B cell (primary cell): ENCODE measurements at regions not wholly inside any gene's neighbourhood (a gene's known extent, or its start where the extent isn't known, plus 50 kb on each side); places are given as distances from the start of the nearest gene placed in this dataset.

ENCODE experiments used
- ATAC-seq: fragments of 200-7000 bp; cut with Tn5 transposase; one replicate; pipeline ENCODE4 v1.10.0; 2021; ENCODE audit warnings: low read depth, mild to moderate bottlenecking, moderate number of reproducible peaks, moderate library complexity
- CTCF ChIA-PET: fragments of 350-600 bp; sonication (Branson Sonifier 250); formaldehyde crosslinking; loops from one replicate; lab custom pipeline; 2021; ENCODE audit warnings: antibody characterized with exemption, inconsistent platforms; lab: Charles Lee
- POLR2A ChIA-PET: fragments of 350-600 bp; sonication (Branson Sonifier 250); formaldehyde crosslinking; loops from one replicate; lab custom pipeline; 2021; ENCODE audit warnings: antibody characterized with exemption; lab: Charles Lee
- DNase-seq: peaks from one replicate; pipeline ENCODE4 v3.0.0; 2013
- H2AFZ ChIP-seq: 2 replicates; pipeline ENCODE4 v1.6.1; 2012; ENCODE audit warnings: mild to moderate bottlenecking, low read depth, low read length; ENCODE audit not compliant: insufficient read depth, poor library complexity, severe bottlenecking
- H3K27ac ChIP-seq, 2 donors: 1 replicate in 1 of 2; 2 replicates in 1 of 2; pipeline ENCODE4 v1.5.1; 2012 to 2013; ENCODE audit warnings: low read length in 2 of 2, mild to moderate bottlenecking in 2 of 2, moderate library complexity in 1 of 2
- H3K27me3 ChIP-seq, 4 experiments: fragments of 200-600 bp in 1 of 4; sonication (generic) in 1 of 4; replicated peaks in 1 of 4; 1 replicate in 2 of 4; 2 replicates in 2 of 4; pipeline versions ENCODE4 v1.6.1 to v1.7.0; 2013 to 2016; ENCODE audit warnings: low read length in 3 of 4, mild to moderate bottlenecking in 2 of 4, mixed read lengths in 1 of 4, moderate library complexity in 1 of 4; ENCODE audit not compliant: insufficient read depth in 4 of 4, control insufficient read depth in 3 of 4; ENCODE audit errors: control extremely low read depth in 1 of 4
- H3K36me3 ChIP-seq, 2 experiments: replicated peaks in 1 of 2; 1 replicate in 1 of 2; 2 replicates in 1 of 2; pipeline versions ENCODE4 v1.6.1 to v1.7.1; 2013; ENCODE audit warnings: low read length in 1 of 2; ENCODE audit not compliant: insufficient read depth in 2 of 2, control insufficient read depth in 1 of 2; ENCODE audit errors: control extremely low read depth in 1 of 2, extremely low read depth in 1 of 2
- H3K4me1 ChIP-seq, 2 donors: fragments of 200-600 bp in 1 of 2; sonication (generic) in 1 of 2; 1 replicate in 1 of 2; 2 replicates in 1 of 2; pipeline versions ENCODE4 v1.5.1 to v1.6.1; 2013 to 2017; ENCODE audit warnings: low read length in 2 of 2; ENCODE audit not compliant: control insufficient read depth in 2 of 2, insufficient read depth in 2 of 2
- H3K4me2 ChIP-seq: replicated peaks from 2 replicates; pipeline ENCODE3; 2012; ENCODE audit warnings: mild to moderate bottlenecking, low read depth, low read length; ENCODE audit not compliant: poor library complexity, severe bottlenecking
- H3K4me3 ChIP-seq, 5 experiments: fragments of 200-600 bp in 1 of 5; sonication (generic) in 1 of 5; 1 replicate in 3 of 5; 2 replicates in 2 of 5; pipeline versions ENCODE4 v1.5.1 to v1.7.0; 2011 to 2016; ENCODE audit warnings: low read length in 4 of 5, mild to moderate bottlenecking in 4 of 5, low read depth in 2 of 5, control low read depth in 1 of 5, moderate library complexity in 1 of 5; ENCODE audit not compliant: insufficient read depth in 1 of 5; ENCODE audit errors: control extremely low read depth in 1 of 5, extremely low read depth in 1 of 5
- H3K79me2 ChIP-seq: fragments of 200-600 bp; sonication (generic); one replicate; pipeline ENCODE4 v1.6.0; 2016; ENCODE audit warnings: low read length; ENCODE audit not compliant: control insufficient read depth, insufficient read depth
- H3K9ac ChIP-seq: fragments of 200-600 bp; sonication (generic); 2 replicates; pipeline ENCODE4 v1.6.1; 2017; ENCODE audit warnings: mild to moderate bottlenecking, low read length, moderate library complexity
- H3K9me3 ChIP-seq, 3 donors: one replicate each; pipeline versions ENCODE4 v1.6.1 to v1.7.1; 2013; ENCODE audit warnings: low read length in 2 of 3; ENCODE audit not compliant: control insufficient read depth in 2 of 3, insufficient read depth in 1 of 3; ENCODE audit errors: control extremely low read depth in 1 of 3
- H4K20me1 ChIP-seq: 2 replicates; pipeline ENCODE4 v1.6.0; 2012; ENCODE audit warnings: mild to moderate bottlenecking, low read length; ENCODE audit not compliant: insufficient read depth, control insufficient read depth, poor library complexity, severe bottlenecking
- H3K27ac Mint-ChIP-seq: one replicate; pipeline ENCODE4 v1.8.0; 2021; ENCODE audit warnings: mixed read lengths
- H3K27me3 Mint-ChIP-seq: one replicate; pipeline ENCODE4 v1.8.0; 2021; ENCODE audit warnings: mixed read lengths
- H3K4me1 Mint-ChIP-seq: one replicate; pipeline ENCODE4 v1.8.0; 2021; ENCODE audit warnings: mixed read lengths
- H3K4me3 Mint-ChIP-seq: one replicate; pipeline ENCODE4 v1.8.0; 2021; ENCODE audit warnings: mixed read lengths
- H3K9me3 Mint-ChIP-seq: one replicate; pipeline ENCODE4 v1.8.0; 2022; ENCODE audit warnings: mixed read lengths; ENCODE audit not compliant: insufficient read depth
- CTCF ChIP-seq: fragments of 200-600 bp; IDR thresholded peaks from one replicate; pipeline ENCODE4 v1.8.0; 2022; ENCODE audit warnings: antibody characterized with exemption, mild to moderate bottlenecking
- EZH2 ChIP-seq: IDR thresholded peaks from 2 replicates; pipeline ENCODE4 v1.6.1; 2012; ENCODE audit warnings: borderline replicate concordance, low read depth, mild to moderate bottlenecking, moderate library complexity, low read length; ENCODE audit not compliant: insufficient read depth, poor library complexity, severe bottlenecking
- WGBS: methylation state at CpG from one replicate; pipeline ENCODE4 v1.1.5; 2013; ENCODE audit warnings: missing lambda C conversion rate; ENCODE audit not compliant: insufficient coverage; 5-methylcytosine and 5-hydroxymethylcytosine counted together
- intact Hi-C: fragments of 100-400 bp; cut with micrococcal nuclease; formaldehyde crosslinking; loops from one replicate; pipeline ENCODE4 v1.10.0; 2022

- intact Hi-C loops, result no loop called here
- Histone ChIP-seq H4K20me1 (no peaks in the 10 kb centered on the region), H3K36me3 (no peaks in the 10 kb centered on the region), H3K9ac (no peak overlapping the region), H3K4me2 (no peak overlapping the region), H3K27ac (no peak overlapping the region), H3K4me1 (no peaks in the 10 kb centered on the region), H3K27me3 (no peaks in the 10 kb centered on the region), H3K79me2 (no peaks in the 10 kb centered on the region), H2AFZ (no peak overlapping the region), H3K4me3 (no peak overlapping the region), H3K9me3 (no peaks in the 10 kb centered on the region)
- no peaks in the 10 kb centered on the region for H3K27me3 Mint-ChIP-seq
- H3K4me3 Mint-ChIP-seq, result no peak overlapping the region
- H3K4me1 Mint-ChIP-seq, result no peaks in the 10 kb centered on the region
- ChIA-PET POLR2A (no interaction called here), CTCF (no interaction called here)
- no peak overlapping the region for H3K27ac Mint-ChIP-seq
- H3K9me3 Mint-ChIP-seq, result peaks cover 4% of the 10 kb centered on the region
- DNase-seq (no peak), ATAC-seq (no peak)
- TF ChIP-seq EZH2 (no peak), CTCF (no peak)
Measured at GRCh38 chr1:83012950-83013349, 986.0 kb downstream of the TTLL7 start.

GRCh38 chr1:83011265-83011664 lies 987.7 kb downstream of the TTLL7 start:
- H3K9me3 ChIP-seq, result no peaks in the 10 kb centered on the region
- ATAC-seq, result no peak
- H3K4me1 Mint-ChIP-seq, result no peaks in the 10 kb centered on the region
- no CpG with 5 or more reads among the region's 1 CpG for WGBS
- H2AFZ ChIP-seq, result no peak overlapping the region
- no peak overlapping the region for H3K27ac ChIP-seq
- no peaks in the 10 kb centered on the region for H4K20me1 ChIP-seq
- H3K9me3 Mint-ChIP-seq, result peaks cover 4% of the 10 kb centered on the region
- H3K9ac ChIP-seq, result no peak overlapping the region
- no peak overlapping the region for H3K4me3 ChIP-seq
- no peak for DNase-seq
- H3K79me2 ChIP-seq, result no peaks in the 10 kb centered on the region
- H3K4me1 ChIP-seq, result no peaks in the 10 kb centered on the region
- intact Hi-C loops, result no loop called here
- POLR2A ChIA-PET, result no interaction called here
- no peak overlapping the region for H3K4me2 ChIP-seq
- H3K4me3 Mint-ChIP-seq, result no peak overlapping the region
- TF ChIP-seq EZH2, result no peak
- no peak for TF ChIP-seq CTCF
- no peaks in the 10 kb centered on the region for H3K36me3 ChIP-seq
- H3K27me3 Mint-ChIP-seq, result no peaks in the 10 kb centered on the region
- H3K27ac Mint-ChIP-seq, result no peak overlapping the region
- H3K27me3 ChIP-seq, result no peaks in the 10 kb centered on the region
- CTCF ChIA-PET, result no interaction called here
